ENCODE measurements at regions not wholly inside any gene's neighbourhood (a gene's known extent, or its start where the extent isn't known, plus 50 kb on each side); places are given as distances from the start of the nearest gene placed in this dataset.

DNA sequence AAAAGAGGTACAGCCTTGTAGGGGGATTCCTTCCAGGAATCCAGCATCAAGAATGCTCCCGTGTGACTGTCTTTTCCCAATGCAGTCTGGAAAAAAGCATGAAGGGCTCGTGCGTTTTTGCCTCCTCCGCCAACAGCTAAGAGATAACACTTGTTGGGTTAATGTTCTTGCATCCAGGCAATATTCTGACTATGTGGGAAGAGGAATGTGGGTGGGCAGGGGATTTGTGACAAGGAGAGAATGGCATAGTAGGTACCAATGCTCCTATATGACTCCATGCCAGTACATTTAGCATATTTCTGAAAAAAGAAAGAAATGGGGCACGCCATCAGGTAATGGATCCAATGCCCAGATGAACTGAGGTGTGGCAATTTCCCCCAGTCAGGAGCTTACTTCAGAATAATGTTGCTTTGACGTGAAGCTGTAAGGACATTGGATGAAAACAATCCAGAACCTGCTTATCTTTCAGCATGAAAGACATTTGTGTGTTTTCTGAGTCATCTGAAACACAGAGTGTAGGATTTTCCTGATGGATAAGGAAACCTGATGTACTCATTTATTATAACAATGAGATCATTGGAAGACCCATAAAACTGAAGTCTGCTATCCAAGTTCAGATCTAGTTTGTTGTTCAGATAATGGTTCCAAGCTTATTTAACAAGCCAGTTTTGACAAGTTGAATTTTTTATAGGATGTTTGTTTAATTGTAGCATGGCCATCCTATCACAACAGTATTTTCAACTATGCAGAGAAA is 105.5 kb downstream of the LYPLAL1 start:
- intact Hi-C loops (cut with DNase I) = no loop called here
- H3K36me3 ChIP-seq = peaks cover 0 to 3% (median 0%) of the 10 kb centered on the region in 9 donors

DNA sequence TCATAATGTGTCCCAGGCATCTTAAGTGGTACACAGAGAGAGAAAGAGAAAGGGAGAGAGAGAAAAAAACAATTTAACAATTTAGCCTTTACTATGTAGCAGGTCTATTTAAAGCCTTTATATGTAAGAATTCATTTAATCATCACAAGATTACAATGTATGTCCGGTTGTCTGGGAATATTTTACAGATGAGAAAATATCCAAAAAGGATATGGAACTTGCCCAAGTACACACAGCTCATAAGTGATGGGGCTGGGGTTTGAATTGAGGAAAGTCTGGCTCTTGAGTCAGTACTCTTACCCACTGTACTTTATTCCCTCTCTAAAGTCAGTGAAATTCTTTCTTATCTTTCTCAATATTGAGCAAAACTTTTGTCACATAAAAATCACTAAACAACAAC is 104.6 kb downstream of the LYPLAL1 start:
- DNase-seq (no peak), ATAC-seq (no peak)
- TF ChIP-seq, protein P1, sequence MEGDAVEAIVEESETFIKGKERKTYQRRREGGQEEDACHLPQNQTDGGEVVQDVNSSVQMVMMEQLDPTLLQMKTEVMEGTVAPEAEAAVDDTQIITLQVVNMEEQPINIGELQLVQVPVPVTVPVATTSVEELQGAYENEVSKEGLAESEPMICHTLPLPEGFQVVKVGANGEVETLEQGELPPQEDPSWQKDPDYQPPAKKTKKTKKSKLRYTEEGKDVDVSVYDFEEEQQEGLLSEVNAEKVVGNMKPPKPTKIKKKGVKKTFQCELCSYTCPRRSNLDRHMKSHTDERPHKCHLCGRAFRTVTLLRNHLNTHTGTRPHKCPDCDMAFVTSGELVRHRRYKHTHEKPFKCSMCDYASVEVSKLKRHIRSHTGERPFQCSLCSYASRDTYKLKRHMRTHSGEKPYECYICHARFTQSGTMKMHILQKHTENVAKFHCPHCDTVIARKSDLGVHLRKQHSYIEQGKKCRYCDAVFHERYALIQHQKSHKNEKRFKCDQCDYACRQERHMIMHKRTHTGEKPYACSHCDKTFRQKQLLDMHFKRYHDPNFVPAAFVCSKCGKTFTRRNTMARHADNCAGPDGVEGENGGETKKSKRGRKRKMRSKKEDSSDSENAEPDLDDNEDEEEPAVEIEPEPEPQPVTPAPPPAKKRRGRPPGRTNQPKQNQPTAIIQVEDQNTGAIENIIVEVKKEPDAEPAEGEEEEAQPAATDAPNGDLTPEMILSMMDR (IDR thresholded peaks at IDR 0.05) = no peak
- no peak overlapping the region for H3K27ac ChIP-seq
- H3K4me3 ChIP-seq = no peak overlapping the region
- intact Hi-C loops (cut with DNase I) = no loop called here
- 57 to 58% methylated on average over 1 of the region's 1 CpG for WGBS, 2 donors
- peaks cover 0 to 11% (median 0%) of the 10 kb centered on the region in 9 donors for H3K4me1 ChIP-seq
- no peaks in the 10 kb centered on the region for H3K27me3 ChIP-seq
- H3K36me3 ChIP-seq = peaks cover 0 to 7% (median 0%) of the 10 kb centered on the region in 9 donors
- no peaks in the 10 kb centered on the region for H3K9me3 ChIP-seq

More for the DNA sequence above, 105.5 kb downstream of the LYPLAL1 start:
- DNase-seq (no peak), ATAC-seq (no peak)
- 86 to 95% methylated on average over 6 of the region's 6 CpGs for WGBS, 2 donors
- H3K9me3 ChIP-seq = no peaks in the 10 kb centered on the region
- TF ChIP-seq, protein P1 (IDR thresholded peaks at IDR 0.05) = no peak
- H3K27me3 ChIP-seq = no peaks in the 10 kb centered on the region
- H3K27ac ChIP-seq = no peak overlapping the region
- H3K4me3 ChIP-seq = no peak overlapping the region
- H3K4me1 ChIP-seq = peaks cover 0 to 11% (median 0%) of the 10 kb centered on the region in 9 donors

DNA sequence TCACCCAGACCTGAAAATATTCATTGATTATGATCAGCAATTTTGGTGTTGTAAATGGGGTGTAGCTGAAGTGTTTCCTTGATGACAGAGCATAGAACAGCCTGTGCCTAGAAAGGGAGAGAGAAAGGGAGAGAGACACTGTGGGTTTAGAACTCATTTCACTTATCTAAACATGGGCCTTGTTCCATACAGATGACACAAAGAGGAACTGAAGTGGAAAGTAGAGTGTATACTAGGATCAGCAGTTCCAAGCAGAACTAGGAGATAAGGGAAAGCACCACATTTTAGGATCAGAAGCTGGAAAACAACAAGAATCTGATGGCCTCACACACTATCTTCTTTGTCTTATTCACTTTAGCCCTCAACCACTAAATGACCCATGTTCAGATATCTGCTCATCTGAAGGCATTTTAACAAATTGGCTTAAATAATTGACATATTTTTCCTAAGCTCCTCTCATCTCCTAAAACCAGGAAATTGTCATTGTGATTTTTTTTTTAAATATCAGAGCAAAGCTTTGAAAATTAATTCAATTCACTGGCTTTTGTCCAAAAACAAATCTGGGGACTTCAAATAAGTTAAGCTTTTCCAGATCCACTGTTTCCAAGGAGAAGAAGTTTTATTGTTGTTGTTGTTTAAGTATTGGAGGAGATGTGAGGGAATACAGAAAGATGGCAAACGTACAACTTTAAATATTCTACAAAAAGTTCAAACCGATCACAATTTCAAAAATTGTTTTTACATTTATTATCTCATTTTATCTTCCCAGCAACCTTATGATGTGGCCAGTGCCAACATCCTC is 103.8 kb downstream of the LYPLAL1 start:
- Histone ChIP-seq H3K27ac (no peak overlapping the region), H3K36me3 (peaks cover 0 to 7% (median 0%) of the 10 kb centered on the region in 9 donors), H3K4me1 (peaks cover 0 to 11% (median 0%) of the 10 kb centered on the region in 9 donors), H3K27me3 (no peaks in the 10 kb centered on the region), H3K4me3 (no peak overlapping the region), H3K9me3 (no peaks in the 10 kb centered on the region)
- intact Hi-C loops (cut with DNase I) = no loop called here
- 69 to 72% methylated on average over 2 of the region's 2 CpGs for WGBS, 2 donors
- DNase-seq = no peak
- ATAC-seq = no peak
- TF ChIP-seq, protein P1 (IDR thresholded peaks at IDR 0.05) = no peak

DNA sequence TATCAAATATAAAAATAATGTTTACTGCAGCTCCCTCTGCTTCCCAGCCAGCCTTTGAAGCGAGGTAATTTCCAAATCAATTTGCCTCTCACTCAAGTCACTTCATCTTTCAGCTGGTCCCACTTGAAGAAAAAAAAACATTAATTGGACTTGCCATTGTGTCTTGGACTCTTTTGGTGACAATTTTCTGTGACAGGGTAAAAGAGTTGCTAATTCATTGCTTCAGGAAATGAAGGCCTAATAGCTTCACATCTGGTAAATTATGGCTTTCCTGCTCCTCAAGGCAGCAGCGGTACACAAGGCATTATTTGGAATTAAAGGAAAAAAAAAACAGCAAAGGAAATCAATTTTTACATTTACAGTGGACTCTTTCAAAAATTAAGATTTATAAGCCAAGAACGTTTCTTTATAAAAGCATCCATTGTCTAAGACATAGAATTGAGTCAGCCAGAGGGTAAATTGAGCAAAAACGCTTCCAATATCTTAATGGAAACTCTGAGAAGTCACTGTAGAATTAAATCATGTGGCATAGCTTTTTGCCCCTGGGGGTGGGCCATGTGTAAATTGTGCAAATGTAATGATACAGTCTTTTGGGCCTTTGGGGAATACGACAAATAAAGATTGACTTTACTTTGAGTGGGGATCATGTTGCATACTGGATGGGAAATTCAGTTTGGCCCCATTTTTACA is 102.5 kb downstream of the LYPLAL1 start:
- peaks cover 0 to 23% (median 3%) of the 10 kb centered on the region in 9 donors for H3K4me1 ChIP-seq
- DNase-seq (no peak), ATAC-seq (no peak)
- 83% methylated on average over 5 of the region's 5 CpGs for WGBS, 2 donors
- H3K9me3 ChIP-seq = no peaks in the 10 kb centered on the region
- H3K36me3 ChIP-seq = peaks cover 0 to 7% (median 0%) of the 10 kb centered on the region in 9 donors
- TF ChIP-seq, protein P1 (IDR thresholded peaks at IDR 0.05) = no peak
- intact Hi-C loops (cut with DNase I) = no loop called here
- no peaks in the 10 kb centered on the region for H3K27me3 ChIP-seq
- no peak overlapping the region for H3K27ac ChIP-seq
- H3K4me3 ChIP-seq = no peak overlapping the region
